Transverse colon (tissue), 4 donors: ENCODE measurements at regions not wholly inside any gene's neighbourhood (a gene's known extent, or its start where the extent isn't known, plus 50 kb on each side); places are given as distances from the start of the nearest gene placed in this dataset.

Experiments
- CTCF ChIP-seq, 5 experiments: fragments of 200-600 bp in 3 of 5; fragments of 450-650 bp in 2 of 5; sonication (generic) in 3 of 5; IDR thresholded peaks; 1 replicate in 2 of 5; 2 replicates in 3 of 5; pipeline ENCODE4 v1.5.1; 2016 to 2017; ENCODE audit warnings: antibody characterized with exemption in 5 of 5, inconsistent platforms in 3 of 5, mild to moderate bottlenecking in 2 of 5, moderate library complexity in 1 of 5
- EP300 ChIP-seq: sonication (generic); formaldehyde crosslinking; IDR thresholded peaks from one replicate; pipeline ENCODE4 v1.6.1; 2017; ENCODE audit warnings: antibody characterized with exemption, low read depth
- POLR2A ChIP-seq: fragments of 450-650 bp; IDR thresholded peaks from one replicate; pipeline ENCODE4 v1.6.1; 2016; ENCODE audit warnings: antibody characterized with exemption, mild to moderate bottlenecking, moderate library complexity
- POLR2AphosphoS5 ChIP-seq, 3 donors: sonication (generic); formaldehyde crosslinking; IDR thresholded peaks; one replicate each; pipeline ENCODE4 v1.6.1; 2016; ENCODE audit warnings: antibody characterized with exemption in 3 of 3

GRCh38 chr20:16208443-16208842 lies 364.8 kb downstream of the KIF16B start:
- TF ChIP-seq CTCF (IDR thresholded peaks at IDR 0.05) (no peak), POLR2A (no peak), POLR2AphosphoS5 (IDR thresholded peaks at IDR 0.05) (no peak), EP300 (no peak)
